ENCODE measurements at regions not wholly inside any gene's neighbourhood (a gene's known extent, or its start where the extent isn't known, plus 50 kb on each side); places are given as distances from the start of the nearest gene placed in this dataset.

GRCh38 chr7:106397994-106398393 lies 113.2 kb upstream of the NAMPT start:
- H3K4me3 ChIP-seq (ENCODE audit: low read depth, low read length), result no peak overlapping the region
- DNase-seq (ENCODE audit: low read depth), result no peak
- no peaks in the 10 kb centered on the region for H3K36me3 ChIP-seq (ENCODE audit: control insufficient read depth, insufficient read depth, low read length)
- H3K27me3 ChIP-seq (ENCODE audit: control insufficient read depth, insufficient read depth, low read length), result no peaks in the 10 kb centered on the region
- TF ChIP-seq CTCF (IDR thresholded peaks at IDR 0.05; ENCODE audit: insufficient read depth, low read length, poor library complexity, severe bottlenecking), result no peak

DNA sequence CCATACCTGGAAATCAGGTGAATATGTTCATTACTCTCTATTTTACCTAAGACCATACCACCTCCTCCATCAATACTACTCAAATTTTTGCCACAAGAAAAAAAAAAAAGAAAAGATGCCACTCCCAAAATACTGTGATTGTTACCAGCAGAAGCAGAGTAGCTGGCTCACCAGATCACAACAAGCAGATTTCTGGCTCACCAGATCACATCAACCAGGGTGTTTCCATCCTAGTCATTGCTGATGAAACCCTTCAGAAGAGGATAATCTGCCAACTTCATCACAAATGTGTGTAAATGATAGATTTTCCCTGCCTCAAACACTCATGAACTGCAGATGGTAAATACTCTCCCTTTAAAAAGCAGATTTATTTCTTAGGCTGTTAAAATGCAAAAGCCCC lies 109.7 kb upstream of the NAMPT start:
- no peak overlapping the region for H3K4me3 ChIP-seq (ENCODE audit: low read depth, low read length)
- DNase-seq (ENCODE audit: low read depth), result no peak
- TF ChIP-seq CTCF (IDR thresholded peaks at IDR 0.05; ENCODE audit: insufficient read depth, low read length, poor library complexity, severe bottlenecking), result no peak
- no peaks in the 10 kb centered on the region for H3K36me3 ChIP-seq (ENCODE audit: control insufficient read depth, insufficient read depth, low read length)
- no peaks in the 10 kb centered on the region for H3K27me3 ChIP-seq (ENCODE audit: control insufficient read depth, insufficient read depth, low read length)

DNA sequence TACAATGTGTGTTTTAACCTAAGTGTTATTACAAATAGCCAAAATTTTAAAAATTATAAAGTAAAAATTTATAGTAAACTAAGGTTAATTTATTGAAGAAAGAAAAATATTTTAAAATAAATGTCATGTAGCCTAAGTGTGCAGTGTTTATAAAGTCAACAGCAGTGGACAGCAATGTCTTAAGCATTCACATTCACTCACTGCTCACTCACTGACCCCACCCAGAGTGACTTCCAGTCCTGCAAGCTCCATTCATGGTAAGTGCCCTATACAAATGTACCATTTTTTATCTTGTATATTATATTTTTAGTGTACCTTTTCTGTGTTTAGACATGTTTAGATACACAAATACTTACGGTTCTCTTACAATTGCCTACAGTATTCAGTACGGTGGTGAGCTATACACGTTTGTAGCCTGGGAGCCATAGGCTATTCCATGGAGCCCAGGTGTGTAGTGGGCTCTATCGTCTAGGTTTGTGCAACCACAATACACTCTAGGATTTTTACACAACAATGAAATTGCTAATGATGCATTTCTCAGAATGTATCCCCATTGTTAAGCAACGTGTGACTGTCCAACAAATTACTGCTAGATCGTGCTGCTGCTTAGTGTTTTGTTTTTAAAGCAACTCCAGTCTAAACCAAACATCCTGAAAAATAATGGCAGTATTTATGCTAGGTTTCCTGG lies 108.9 kb upstream of the NAMPT start:
- Histone ChIP-seq H3K4me3 (ENCODE audit: low read depth, low read length) (no peak overlapping the region), H3K36me3 (ENCODE audit: control insufficient read depth, insufficient read depth, low read length) (no peaks in the 10 kb centered on the region), H3K27me3 (ENCODE audit: control insufficient read depth, insufficient read depth, low read length) (no peaks in the 10 kb centered on the region)
- TF ChIP-seq CTCF (IDR thresholded peaks at IDR 0.05; ENCODE audit: insufficient read depth, low read length, poor library complexity, severe bottlenecking), result no peak
- DNase-seq (ENCODE audit: low read depth), result no peak

- no peak for TF ChIP-seq CTCF (IDR thresholded peaks at IDR 0.05; ENCODE audit: insufficient read depth, low read length, poor library complexity, severe bottlenecking)
- Histone ChIP-seq H3K27me3 (ENCODE audit: control insufficient read depth, insufficient read depth, low read length) (no peaks in the 10 kb centered on the region), H3K4me3 (ENCODE audit: low read depth, low read length) (no peak overlapping the region), H3K36me3 (ENCODE audit: control insufficient read depth, insufficient read depth, low read length) (no peaks in the 10 kb centered on the region)
- no peak for DNase-seq (ENCODE audit: low read depth)
Observed at GRCh38 chr7:106392590-106392989, 107.8 kb upstream of the NAMPT start.

DNA sequence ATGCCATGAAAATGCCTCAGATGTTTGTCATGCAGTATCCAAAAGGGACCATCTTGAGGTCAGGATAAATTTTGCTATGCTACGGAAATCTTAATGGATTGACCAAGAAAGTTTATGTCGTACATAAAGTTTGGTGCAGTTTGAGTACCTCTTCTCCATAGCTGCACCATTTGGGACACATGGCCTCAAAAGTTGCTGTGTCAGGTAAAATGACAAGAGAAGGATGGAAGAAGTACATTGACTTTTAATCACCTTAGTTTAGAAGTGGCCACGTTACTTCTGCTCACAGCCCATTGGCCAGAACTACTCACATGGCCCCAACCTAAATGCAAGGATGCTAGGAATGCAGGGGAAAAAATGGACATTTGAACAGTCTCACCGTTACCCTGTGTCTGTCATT lies 107.4 kb upstream of the NAMPT start:
- no peak for TF ChIP-seq CTCF (IDR thresholded peaks at IDR 0.05; ENCODE audit: insufficient read depth, low read length, poor library complexity, severe bottlenecking)
- H3K4me3 ChIP-seq (ENCODE audit: low read depth, low read length), result no peak overlapping the region
- no peaks in the 10 kb centered on the region for H3K27me3 ChIP-seq (ENCODE audit: control insufficient read depth, insufficient read depth, low read length)
- DNase-seq (ENCODE audit: low read depth), result no peak
- no peaks in the 10 kb centered on the region for H3K36me3 ChIP-seq (ENCODE audit: control insufficient read depth, insufficient read depth, low read length)

GRCh38 chr7:106386958-106387357 lies 102.2 kb upstream of the NAMPT start:
- Histone ChIP-seq H3K36me3 (ENCODE audit: control insufficient read depth, insufficient read depth, low read length) (no peaks in the 10 kb centered on the region), H3K27me3 (ENCODE audit: control insufficient read depth, insufficient read depth, low read length) (no peaks in the 10 kb centered on the region), H3K4me3 (ENCODE audit: low read depth, low read length) (no peak overlapping the region)
- no peak for TF ChIP-seq CTCF (IDR thresholded peaks at IDR 0.05; ENCODE audit: insufficient read depth, low read length, poor library complexity, severe bottlenecking)
- no peak for DNase-seq (ENCODE audit: low read depth)

All from kidney epithelial cell (primary cell).